Umbilical cord (tissue), 1 donor: ENCODE measurements at regions not wholly inside any gene's neighbourhood (a gene's known extent, or its start where the extent isn't known, plus 50 kb on each side); places are given as distances from the start of the nearest gene placed in this dataset.

Experiments
- DNase-seq: peaks from one replicate; pipeline ENCODE4 v3.0.0-alpha.2; 2015; ENCODE audit warnings: low spot score

- DNase-seq = no peak
Measured at GRCh38 chr3:13266005-13266404, 154.1 kb downstream of the NUP210 start.

GRCh38 chr3:13265507-13265906 is 154.6 kb downstream of the NUP210 start:
- no peak for DNase-seq

- DNase-seq = no peak
Measured at GRCh38 chr3:13265016-13265415, 155.1 kb downstream of the NUP210 start.

GRCh38 chr3:13264468-13264795 is 155.7 kb downstream of the NUP210 start:
- DNase-seq = no peak

- no peak for DNase-seq
Measured at GRCh38 chr3:13263770-13264467, 156.2 kb downstream of the NUP210 start.

- DNase-seq = no peak
Measured at GRCh38 chr3:13262493-13263211, 157.5 kb downstream of the NUP210 start.

- DNase-seq = no peak
Measured at GRCh38 chr3:13261892-13262291, 158.2 kb downstream of the NUP210 start.

- DNase-seq = no peak
Measured at GRCh38 chr3:13261104-13261830, 158.9 kb downstream of the NUP210 start.

- DNase-seq = no peak
Measured at GRCh38 chr3:13260259-13261103, 159.6 kb downstream of the NUP210 start.

- no peak for DNase-seq
Measured at GRCh38 chr3:13259831-13260230, 160.3 kb downstream of the NUP210 start.

- no peak for DNase-seq
Measured at GRCh38 chr3:13258986-13259514, 161.1 kb downstream of the NUP210 start.

- no peak for DNase-seq
Measured at GRCh38 chr3:13258280-13258679, 161.8 kb downstream of the NUP210 start.

GRCh38 chr3:13257666-13258065 is 162.5 kb downstream of the NUP210 start:
- DNase-seq = no peak

GRCh38 chr3:13256845-13257244 is 163.3 kb downstream of the NUP210 start:
- DNase-seq = no peak

- no peak for DNase-seq
Measured at GRCh38 chr3:13254028-13254951, 165.8 kb downstream of the NUP210 start.

- DNase-seq = no peak
Measured at GRCh38 chr3:13253208-13253937, 166.7 kb downstream of the NUP210 start.

- no peak for DNase-seq
Measured at GRCh38 chr3:13252207-13252606, 167.9 kb downstream of the NUP210 start.

- no peak for DNase-seq
Measured at GRCh38 chr3:13251166-13251903, 168.8 kb downstream of the NUP210 start.
